ENCODE measurements at regions not wholly inside any gene's neighbourhood (a gene's known extent, or its start where the extent isn't known, plus 50 kb on each side); places are given as distances from the start of the nearest gene placed in this dataset.

- TF ChIP-seq POLR2A (IDR thresholded peaks at IDR 0.05) (no peak), CTCF (IDR thresholded peaks at IDR 0.05) (no peak), POLR2AphosphoS5 (IDR thresholded peaks at IDR 0.05) (no peak), EP300 (IDR thresholded peaks at IDR 0.05) (no peak)
Measured at GRCh38 chr4:11038926-11039325, 354.4 kb upstream of the CLNK start.

All from upper lobe of left lung (tissue), 4 donors.